Transverse colon (tissue), 4 donors: ENCODE measurements at regions not wholly inside any gene's neighbourhood (a gene's known extent, or its start where the extent isn't known, plus 50 kb on each side); places are given as distances from the start of the nearest gene placed in this dataset.

Source experiments
- CTCF ChIP-seq, 5 experiments: fragments of 200-600 bp in 3 of 5; fragments of 450-650 bp in 2 of 5; sonication (generic) in 3 of 5; IDR thresholded peaks; 1 replicate in 2 of 5; 2 replicates in 3 of 5; pipeline ENCODE4 v1.5.1; 2016 to 2017; ENCODE audit warnings: antibody characterized with exemption in 5 of 5, inconsistent platforms in 3 of 5, mild to moderate bottlenecking in 2 of 5, moderate library complexity in 1 of 5
- EP300 ChIP-seq: sonication (generic); formaldehyde crosslinking; IDR thresholded peaks from one replicate; pipeline ENCODE4 v1.6.1; 2017; ENCODE audit warnings: antibody characterized with exemption, low read depth
- POLR2A ChIP-seq: fragments of 450-650 bp; IDR thresholded peaks from one replicate; pipeline ENCODE4 v1.6.1; 2016; ENCODE audit warnings: antibody characterized with exemption, mild to moderate bottlenecking, moderate library complexity
- POLR2AphosphoS5 ChIP-seq, 3 donors: sonication (generic); formaldehyde crosslinking; IDR thresholded peaks; one replicate each; pipeline ENCODE4 v1.6.1; 2016; ENCODE audit warnings: antibody characterized with exemption in 3 of 3

GRCh38 chr12:92463171-92463570 lies 239.6 kb upstream of the PLEKHG7 start:
- TF ChIP-seq CTCF (IDR thresholded peaks at IDR 0.05): no peak
- TF ChIP-seq POLR2A: no peak
- TF ChIP-seq EP300: no peak
- TF ChIP-seq POLR2AphosphoS5 (IDR thresholded peaks at IDR 0.05): no peak
